ENCODE measurements at regions not wholly inside any gene's neighbourhood (a gene's known extent, or its start where the extent isn't known, plus 50 kb on each side); places are given as distances from the start of the nearest gene placed in this dataset.

GRCh38 chr15:96593735-96594134 is 263.2 kb downstream of the NR2F2 start:
- TF ChIP-seq, protein P1, sequence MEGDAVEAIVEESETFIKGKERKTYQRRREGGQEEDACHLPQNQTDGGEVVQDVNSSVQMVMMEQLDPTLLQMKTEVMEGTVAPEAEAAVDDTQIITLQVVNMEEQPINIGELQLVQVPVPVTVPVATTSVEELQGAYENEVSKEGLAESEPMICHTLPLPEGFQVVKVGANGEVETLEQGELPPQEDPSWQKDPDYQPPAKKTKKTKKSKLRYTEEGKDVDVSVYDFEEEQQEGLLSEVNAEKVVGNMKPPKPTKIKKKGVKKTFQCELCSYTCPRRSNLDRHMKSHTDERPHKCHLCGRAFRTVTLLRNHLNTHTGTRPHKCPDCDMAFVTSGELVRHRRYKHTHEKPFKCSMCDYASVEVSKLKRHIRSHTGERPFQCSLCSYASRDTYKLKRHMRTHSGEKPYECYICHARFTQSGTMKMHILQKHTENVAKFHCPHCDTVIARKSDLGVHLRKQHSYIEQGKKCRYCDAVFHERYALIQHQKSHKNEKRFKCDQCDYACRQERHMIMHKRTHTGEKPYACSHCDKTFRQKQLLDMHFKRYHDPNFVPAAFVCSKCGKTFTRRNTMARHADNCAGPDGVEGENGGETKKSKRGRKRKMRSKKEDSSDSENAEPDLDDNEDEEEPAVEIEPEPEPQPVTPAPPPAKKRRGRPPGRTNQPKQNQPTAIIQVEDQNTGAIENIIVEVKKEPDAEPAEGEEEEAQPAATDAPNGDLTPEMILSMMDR (IDR thresholded peaks at IDR 0.05; ENCODE audit: low read depth, low read length), result no peak
- H3K4me3 ChIP-seq (ENCODE audit: low read depth, low read length), result no peak overlapping the region

- H3K4me3 ChIP-seq (ENCODE audit: low read depth, low read length), result no peak overlapping the region
- TF ChIP-seq, protein P1 (IDR thresholded peaks at IDR 0.05; ENCODE audit: low read depth, low read length), result no peak
Observed at GRCh38 chr15:96595951-96596350, 265.5 kb downstream of the NR2F2 start.

DNA sequence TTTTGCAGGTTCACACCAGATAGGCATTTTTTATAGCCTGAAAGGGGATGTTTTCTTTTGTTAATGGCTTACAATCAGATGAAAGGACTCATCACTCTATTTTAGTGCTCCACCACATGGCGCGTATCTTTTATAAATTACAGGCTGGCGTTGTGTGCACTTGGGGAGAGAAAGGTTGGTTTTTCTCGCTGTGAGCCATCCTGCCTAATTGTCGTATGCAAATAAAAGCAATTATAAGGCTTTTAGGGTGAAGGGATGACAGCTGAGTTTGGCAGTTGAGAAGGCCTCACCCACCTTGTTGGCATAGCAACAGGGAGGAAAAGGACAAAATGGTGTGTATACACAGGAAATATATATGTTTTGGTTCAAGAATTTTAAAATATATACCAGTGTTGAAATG is 268.0 kb downstream of the NR2F2 start:
- TF ChIP-seq, protein P1 (IDR thresholded peaks at IDR 0.05; ENCODE audit: low read depth, low read length), result no peak
- H3K4me3 ChIP-seq (ENCODE audit: low read depth, low read length), result no peak overlapping the region

DNA sequence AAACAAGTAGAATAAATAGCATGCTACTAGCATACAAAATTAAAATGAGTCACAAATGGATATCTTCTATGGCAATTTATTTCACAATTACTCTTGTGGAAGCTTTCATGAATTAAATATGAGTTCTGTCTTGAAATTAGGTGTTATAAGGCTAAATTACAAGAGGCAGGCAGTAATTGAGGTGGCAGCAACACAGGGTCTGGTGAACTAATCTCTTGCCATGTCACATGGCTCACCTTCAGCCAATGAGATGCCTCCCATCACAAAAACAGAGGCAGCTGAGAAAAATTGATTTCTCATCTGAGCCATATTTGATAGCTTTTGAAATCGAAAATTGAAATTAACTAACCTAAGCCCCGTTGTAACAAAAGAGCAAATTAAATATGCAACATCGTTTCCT is 268.8 kb downstream of the NR2F2 start:
- no peak overlapping the region for H3K4me3 ChIP-seq (ENCODE audit: low read depth, low read length)
- TF ChIP-seq, protein P1 (IDR thresholded peaks at IDR 0.05; ENCODE audit: low read depth, low read length), result no peak

DNA sequence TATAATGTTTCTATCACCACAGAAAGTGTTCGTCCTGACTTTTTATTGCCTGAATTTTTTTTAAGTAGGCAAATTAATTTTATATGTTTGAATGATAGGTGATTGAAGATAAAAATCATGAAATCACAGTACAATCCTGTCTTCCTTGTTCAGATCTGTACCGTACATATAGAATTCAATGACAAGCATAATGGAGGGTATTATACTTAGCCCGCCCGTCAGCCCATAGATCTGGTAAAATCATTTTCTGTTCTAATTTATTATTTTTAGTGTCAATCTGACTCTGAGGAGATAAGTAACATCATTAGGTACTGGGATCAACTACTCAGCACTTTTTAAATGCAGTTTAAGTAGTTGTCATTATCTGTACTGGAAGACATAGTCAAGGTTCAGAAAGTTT is 269.9 kb downstream of the NR2F2 start:
- TF ChIP-seq, protein P1 (IDR thresholded peaks at IDR 0.05; ENCODE audit: low read depth, low read length), result no peak
- no peak overlapping the region for H3K4me3 ChIP-seq (ENCODE audit: low read depth, low read length)

- TF ChIP-seq, protein P1 (IDR thresholded peaks at IDR 0.05; ENCODE audit: low read depth, low read length), result no peak
- no peak overlapping the region for H3K4me3 ChIP-seq (ENCODE audit: low read depth, low read length)
Observed at GRCh38 chr15:96606617-96607016, 276.1 kb downstream of the NR2F2 start.

- TF ChIP-seq, protein P1 (IDR thresholded peaks at IDR 0.05; ENCODE audit: low read depth, low read length), result no peak
Observed at GRCh38 chr15:96610757-96611156, 280.3 kb downstream of the NR2F2 start.

More at GRCh38 chr15:96610757-96611156, 280.3 kb downstream of the NR2F2 start:
- no peak overlapping the region for H3K4me3 ChIP-seq (ENCODE audit: low read depth, low read length)

Data from WI38 (cell line).